ENCODE measurements at regions not wholly inside any gene's neighbourhood (a gene's known extent, or its start where the extent isn't known, plus 50 kb on each side); places are given as distances from the start of the nearest gene placed in this dataset.

DNA sequence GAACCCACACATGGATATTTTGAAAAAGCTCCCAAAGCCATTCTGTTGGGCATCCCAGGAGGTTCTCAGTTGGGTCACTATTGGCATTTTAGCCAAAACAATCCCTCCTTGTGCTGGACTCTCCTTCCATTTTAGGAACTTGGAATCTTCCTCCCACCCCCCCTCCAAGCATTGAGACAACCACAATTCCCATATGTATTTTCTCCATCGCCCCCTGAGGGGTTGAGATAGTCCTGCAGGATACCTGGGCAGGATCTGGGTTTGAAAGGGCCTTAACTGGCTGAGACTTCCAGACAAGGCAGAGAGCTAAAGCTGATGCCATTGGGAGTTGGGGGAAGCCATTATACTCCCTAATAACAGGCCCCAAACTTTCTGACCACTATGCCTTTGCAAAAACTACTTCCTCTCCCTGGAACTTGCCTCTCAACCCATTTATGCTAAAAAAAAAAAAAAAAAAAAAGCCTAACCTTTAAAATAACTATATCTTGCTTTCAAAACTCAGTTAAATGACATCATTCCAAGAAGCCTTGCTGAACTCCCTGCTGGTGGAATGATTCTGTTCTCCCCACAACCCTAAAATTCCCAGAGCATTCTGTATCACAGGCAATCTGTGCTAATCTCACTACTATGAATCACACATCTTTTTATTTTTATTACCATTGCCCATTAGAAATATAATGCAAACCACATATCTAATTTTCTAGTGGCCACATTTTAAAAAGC lies 77.5 kb upstream of the PDE1C start:
- Histone ChIP-seq H3K27me3 (ENCODE audit: insufficient read depth, low read length) (no peaks in the 10 kb centered on the region), H3K79me2 (ENCODE audit: control insufficient read depth, insufficient read depth, low read length, unreplicated experiment) (no peaks in the 10 kb centered on the region), H2AFZ (ENCODE audit: low read length, unreplicated experiment) (no peak overlapping the region), H3K27ac (ENCODE audit: low read depth, low read length) (no peak overlapping the region), H3K4me3 (ENCODE audit: low read depth, low read length) (no peak overlapping the region), H3K36me3 (ENCODE audit: insufficient read depth, low read length) (no peaks in the 10 kb centered on the region), H3K4me1 (ENCODE audit: control insufficient read depth, insufficient read depth, low read length, unreplicated experiment) (peaks cover 5% of the 10 kb centered on the region)

DNA sequence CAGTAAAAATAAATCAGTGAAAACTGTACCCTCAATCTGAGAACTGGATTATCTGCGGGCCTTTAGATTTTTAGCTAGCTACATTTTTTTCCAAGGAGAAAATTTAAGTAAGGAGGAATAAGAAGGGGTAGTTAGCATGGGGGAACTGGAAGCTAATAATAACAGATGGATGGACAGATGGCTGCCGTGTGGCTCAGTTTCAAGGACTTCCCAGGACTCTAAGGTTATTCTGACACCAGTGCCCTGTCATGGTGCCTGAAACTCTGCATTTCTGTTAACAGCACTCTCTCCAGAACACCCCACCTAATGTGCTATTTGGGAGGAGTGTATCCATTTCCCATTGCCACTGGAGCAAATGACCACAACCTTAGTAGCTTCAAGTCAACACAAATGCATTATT lies 75.7 kb upstream of the PDE1C start:
- no peaks in the 10 kb centered on the region for H3K27me3 ChIP-seq (ENCODE audit: insufficient read depth, low read length)
- no peak overlapping the region for H3K4me3 ChIP-seq (ENCODE audit: low read depth, low read length)
- peaks cover 10% of the 10 kb centered on the region for H3K4me1 ChIP-seq (ENCODE audit: control insufficient read depth, insufficient read depth, low read length, unreplicated experiment)
- no peaks in the 10 kb centered on the region for H3K79me2 ChIP-seq (ENCODE audit: control insufficient read depth, insufficient read depth, low read length, unreplicated experiment)
- H3K27ac ChIP-seq (ENCODE audit: low read depth, low read length), result no peak overlapping the region
- no peaks in the 10 kb centered on the region for H3K36me3 ChIP-seq (ENCODE audit: insufficient read depth, low read length)
- no peak overlapping the region for H2AFZ ChIP-seq (ENCODE audit: low read length, unreplicated experiment)

DNA sequence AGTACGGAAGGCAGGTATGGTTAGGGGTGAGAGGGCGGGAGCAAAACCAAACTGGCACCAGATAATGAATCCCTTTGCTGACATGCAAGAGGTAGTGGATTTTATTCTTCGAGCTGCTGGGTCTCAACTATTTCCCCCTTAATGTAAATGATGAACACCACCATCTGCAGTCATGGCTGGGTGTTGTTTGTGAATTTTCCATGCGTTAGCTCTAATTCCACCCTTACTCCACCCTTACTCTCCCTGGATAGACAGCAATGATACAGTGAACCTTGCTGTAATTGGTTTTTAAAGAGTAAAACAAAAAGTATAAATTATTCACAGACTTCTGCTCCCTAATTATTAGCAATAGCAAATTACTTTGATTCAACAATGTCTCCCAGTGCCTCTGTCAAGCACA lies 74.5 kb upstream of the PDE1C start:
- no peak overlapping the region for H3K4me3 ChIP-seq (ENCODE audit: low read depth, low read length)
- no peaks in the 10 kb centered on the region for H3K79me2 ChIP-seq (ENCODE audit: control insufficient read depth, insufficient read depth, low read length, unreplicated experiment)
- H3K27ac ChIP-seq (ENCODE audit: low read depth, low read length), result no peak overlapping the region
- no peaks in the 10 kb centered on the region for H3K27me3 ChIP-seq (ENCODE audit: insufficient read depth, low read length)
- no peaks in the 10 kb centered on the region for H3K36me3 ChIP-seq (ENCODE audit: insufficient read depth, low read length)
- H2AFZ ChIP-seq (ENCODE audit: low read length, unreplicated experiment), result no peak overlapping the region
- peaks cover 10% of the 10 kb centered on the region for H3K4me1 ChIP-seq (ENCODE audit: control insufficient read depth, insufficient read depth, low read length, unreplicated experiment)

DNA sequence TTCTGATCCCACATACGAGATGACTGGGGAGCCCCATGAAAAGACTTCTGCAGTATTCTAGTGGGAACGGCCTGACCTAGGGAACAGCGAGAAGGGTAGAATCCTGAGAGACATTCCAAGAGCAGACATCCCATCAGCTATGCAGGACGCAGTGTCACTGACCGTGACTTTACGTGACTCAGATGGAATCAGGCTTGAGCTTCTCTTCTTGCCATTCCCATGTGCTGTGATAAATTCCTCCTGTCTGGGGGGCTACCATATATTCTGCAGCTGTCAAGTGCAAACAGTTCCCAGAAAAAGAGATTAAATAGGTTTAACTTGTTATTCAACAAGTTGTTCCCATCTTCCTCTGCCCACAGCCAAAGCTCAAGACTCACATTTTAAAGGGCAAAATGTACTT lies 73.1 kb upstream of the PDE1C start:
- Histone ChIP-seq H3K4me1 (ENCODE audit: control insufficient read depth, insufficient read depth, low read length, unreplicated experiment) (peaks cover 10% of the 10 kb centered on the region), H3K27me3 (ENCODE audit: insufficient read depth, low read length) (no peaks in the 10 kb centered on the region), H2AFZ (ENCODE audit: low read length, unreplicated experiment) (no peak overlapping the region), H3K36me3 (ENCODE audit: insufficient read depth, low read length) (no peaks in the 10 kb centered on the region), H3K4me3 (ENCODE audit: low read depth, low read length) (no peak overlapping the region), H3K79me2 (ENCODE audit: control insufficient read depth, insufficient read depth, low read length, unreplicated experiment) (no peaks in the 10 kb centered on the region), H3K27ac (ENCODE audit: low read depth, low read length) (no peak overlapping the region)

DNA sequence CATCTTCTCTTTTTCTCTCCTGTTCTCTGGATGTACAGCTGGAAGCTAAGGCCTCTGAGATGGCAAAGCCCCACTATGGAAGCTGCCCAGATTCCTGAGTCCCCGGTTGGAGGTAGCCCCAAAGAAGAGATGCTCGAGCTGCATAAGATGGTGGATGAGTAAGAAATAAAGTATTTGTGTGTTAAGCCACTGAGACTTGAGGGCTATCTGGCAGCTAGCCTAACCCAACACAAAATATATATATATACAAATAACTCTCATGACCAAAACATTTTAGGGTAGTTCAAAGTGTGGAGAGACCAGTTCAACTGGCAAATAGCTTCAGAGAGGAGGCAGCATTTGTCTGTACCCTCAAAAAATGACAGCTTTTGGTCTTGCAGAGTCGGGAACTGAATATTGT lies 72.4 kb upstream of the PDE1C start:
- Histone ChIP-seq H3K79me2 (ENCODE audit: control insufficient read depth, insufficient read depth, low read length, unreplicated experiment) (no peaks in the 10 kb centered on the region), H3K4me1 (ENCODE audit: control insufficient read depth, insufficient read depth, low read length, unreplicated experiment) (peaks cover 10% of the 10 kb centered on the region), H3K4me3 (ENCODE audit: low read depth, low read length) (no peak overlapping the region), H3K27ac (ENCODE audit: low read depth, low read length) (no peak overlapping the region), H3K27me3 (ENCODE audit: insufficient read depth, low read length) (no peaks in the 10 kb centered on the region), H3K36me3 (ENCODE audit: insufficient read depth, low read length) (no peaks in the 10 kb centered on the region), H2AFZ (ENCODE audit: low read length, unreplicated experiment) (no peak overlapping the region)

DNA sequence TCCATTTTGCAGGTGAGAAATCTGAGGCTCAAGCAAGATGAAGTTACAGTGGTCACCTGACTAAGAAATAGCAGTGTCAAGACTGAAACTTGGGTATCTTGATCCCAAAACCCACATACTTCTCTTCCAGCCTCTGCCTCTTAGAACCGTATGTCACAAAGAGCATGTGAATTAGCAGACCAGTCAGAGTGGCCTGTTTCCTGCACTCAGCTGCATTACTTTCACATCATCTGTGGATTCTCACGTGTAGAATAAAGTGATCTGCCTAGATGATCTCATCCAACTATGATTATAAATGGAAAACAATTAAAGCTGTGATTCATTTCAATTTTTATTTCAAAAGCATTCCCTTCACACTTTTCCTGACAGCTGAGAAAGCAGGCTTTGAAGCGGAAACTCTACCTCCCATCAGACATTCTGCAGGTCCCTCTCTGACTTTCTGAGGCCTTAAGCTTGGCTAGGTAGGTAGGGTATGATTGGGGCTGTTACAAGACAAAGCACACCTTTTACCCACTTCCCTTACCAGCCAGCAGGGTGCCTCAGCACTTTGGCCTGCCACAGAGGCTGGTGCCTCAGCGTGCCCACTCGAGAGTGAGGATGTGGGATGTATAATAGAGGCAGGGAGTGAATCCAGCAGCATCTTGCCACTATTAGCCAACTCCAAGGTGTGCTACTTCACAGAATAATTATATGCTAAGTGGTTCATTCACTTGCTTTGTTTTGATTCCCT lies 70.2 kb upstream of the PDE1C start:
- Histone ChIP-seq H3K27ac (ENCODE audit: low read depth, low read length) (no peak overlapping the region), H3K36me3 (ENCODE audit: insufficient read depth, low read length) (no peaks in the 10 kb centered on the region), H3K4me1 (ENCODE audit: control insufficient read depth, insufficient read depth, low read length, unreplicated experiment) (peaks cover 10% of the 10 kb centered on the region), H3K27me3 (ENCODE audit: insufficient read depth, low read length) (no peaks in the 10 kb centered on the region), H3K4me3 (ENCODE audit: low read depth, low read length) (no peak overlapping the region), H3K79me2 (ENCODE audit: control insufficient read depth, insufficient read depth, low read length, unreplicated experiment) (no peaks in the 10 kb centered on the region), H2AFZ (ENCODE audit: low read length, unreplicated experiment) (no peak overlapping the region)

DNA sequence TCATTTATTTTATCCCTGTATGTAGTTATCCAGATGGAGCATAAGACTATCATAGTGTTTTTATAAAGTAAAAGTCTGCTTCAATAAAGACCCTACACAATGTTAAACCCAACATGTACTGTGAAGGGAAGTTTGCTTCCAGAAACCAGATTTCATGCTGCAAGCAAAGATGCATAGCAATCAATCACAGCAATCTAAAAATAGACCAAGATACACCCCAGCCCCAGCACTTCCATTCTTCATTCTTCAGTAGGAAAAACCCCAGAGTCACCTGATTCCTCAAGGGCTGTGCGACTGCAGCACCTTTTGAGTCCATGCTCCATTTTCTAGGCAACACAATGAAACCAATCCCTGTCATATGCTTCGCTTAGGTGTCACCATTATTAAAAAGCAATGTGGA lies 66.9 kb upstream of the PDE1C start:
- Histone ChIP-seq H3K4me1 (ENCODE audit: control insufficient read depth, insufficient read depth, low read length, unreplicated experiment) (no peaks in the 10 kb centered on the region), H3K27ac (ENCODE audit: low read depth, low read length) (no peak overlapping the region), H3K36me3 (ENCODE audit: insufficient read depth, low read length) (no peaks in the 10 kb centered on the region), H3K79me2 (ENCODE audit: control insufficient read depth, insufficient read depth, low read length, unreplicated experiment) (no peaks in the 10 kb centered on the region), H2AFZ (ENCODE audit: low read length, unreplicated experiment) (no peak overlapping the region), H3K27me3 (ENCODE audit: insufficient read depth, low read length) (no peaks in the 10 kb centered on the region), H3K4me3 (ENCODE audit: low read depth, low read length) (no peak overlapping the region)

DNA sequence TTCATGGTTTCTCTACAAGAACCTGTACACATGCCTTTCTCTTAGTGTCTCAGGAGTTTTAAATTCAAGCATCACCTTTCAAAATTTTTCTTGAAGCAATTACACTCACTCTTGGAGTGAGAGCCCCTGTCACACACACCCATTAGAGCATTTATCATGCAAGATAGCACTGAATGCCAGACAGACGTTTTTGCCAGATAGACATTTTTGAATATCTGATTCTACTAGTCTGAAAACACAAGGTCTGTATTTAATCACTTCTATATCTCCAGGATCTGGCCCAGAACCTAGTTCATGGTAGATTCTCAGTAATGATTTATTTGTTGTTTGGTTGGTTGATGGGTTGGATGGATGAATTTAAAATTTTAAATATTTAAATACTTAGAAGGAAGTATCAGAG lies 60.9 kb upstream of the PDE1C start:
- H3K4me3 ChIP-seq (ENCODE audit: low read depth, low read length), result no peak overlapping the region
- H3K27me3 ChIP-seq (ENCODE audit: insufficient read depth, low read length), result no peaks in the 10 kb centered on the region
- no peaks in the 10 kb centered on the region for H3K79me2 ChIP-seq (ENCODE audit: control insufficient read depth, insufficient read depth, low read length, unreplicated experiment)
- H3K4me1 ChIP-seq (ENCODE audit: control insufficient read depth, insufficient read depth, low read length, unreplicated experiment), result no peaks in the 10 kb centered on the region
- no peak overlapping the region for H3K27ac ChIP-seq (ENCODE audit: low read depth, low read length)
- H3K36me3 ChIP-seq (ENCODE audit: insufficient read depth, low read length), result no peaks in the 10 kb centered on the region
- no peak overlapping the region for H2AFZ ChIP-seq (ENCODE audit: low read length, unreplicated experiment)

DNA sequence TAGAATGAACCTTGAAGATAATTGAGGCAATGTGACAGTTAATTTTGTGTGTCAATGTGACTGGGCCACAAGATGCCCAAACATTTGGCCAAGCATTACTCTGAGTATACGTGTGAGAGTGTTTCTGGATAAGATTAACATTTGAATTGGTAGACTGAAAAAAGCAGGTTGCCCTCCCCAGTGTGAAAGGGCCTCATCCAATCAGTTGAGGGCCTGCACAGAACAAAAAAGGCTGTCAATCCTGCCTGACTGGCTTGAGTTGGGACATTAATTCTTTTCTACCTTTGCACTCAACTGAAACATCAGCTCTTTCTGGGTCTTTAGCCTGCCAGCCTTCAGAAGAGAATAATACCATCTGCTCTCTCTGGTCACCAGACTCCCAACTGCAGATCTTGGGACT lies 56.6 kb upstream of the PDE1C start:
- no peaks in the 10 kb centered on the region for H3K79me2 ChIP-seq (ENCODE audit: control insufficient read depth, insufficient read depth, low read length, unreplicated experiment)
- no peak overlapping the region for H2AFZ ChIP-seq (ENCODE audit: low read length, unreplicated experiment)
- H3K4me3 ChIP-seq (ENCODE audit: low read depth, low read length), result no peak overlapping the region
- H3K4me1 ChIP-seq (ENCODE audit: control insufficient read depth, insufficient read depth, low read length, unreplicated experiment), result no peaks in the 10 kb centered on the region
- no peak overlapping the region for H3K27ac ChIP-seq (ENCODE audit: low read depth, low read length)
- H3K27me3 ChIP-seq (ENCODE audit: insufficient read depth, low read length), result no peaks in the 10 kb centered on the region
- no peaks in the 10 kb centered on the region for H3K36me3 ChIP-seq (ENCODE audit: insufficient read depth, low read length)
